ENCODE measurements at regions not wholly inside any gene's neighbourhood (a gene's known extent, or its start where the extent isn't known, plus 50 kb on each side); places are given as distances from the start of the nearest gene placed in this dataset.

DNA sequence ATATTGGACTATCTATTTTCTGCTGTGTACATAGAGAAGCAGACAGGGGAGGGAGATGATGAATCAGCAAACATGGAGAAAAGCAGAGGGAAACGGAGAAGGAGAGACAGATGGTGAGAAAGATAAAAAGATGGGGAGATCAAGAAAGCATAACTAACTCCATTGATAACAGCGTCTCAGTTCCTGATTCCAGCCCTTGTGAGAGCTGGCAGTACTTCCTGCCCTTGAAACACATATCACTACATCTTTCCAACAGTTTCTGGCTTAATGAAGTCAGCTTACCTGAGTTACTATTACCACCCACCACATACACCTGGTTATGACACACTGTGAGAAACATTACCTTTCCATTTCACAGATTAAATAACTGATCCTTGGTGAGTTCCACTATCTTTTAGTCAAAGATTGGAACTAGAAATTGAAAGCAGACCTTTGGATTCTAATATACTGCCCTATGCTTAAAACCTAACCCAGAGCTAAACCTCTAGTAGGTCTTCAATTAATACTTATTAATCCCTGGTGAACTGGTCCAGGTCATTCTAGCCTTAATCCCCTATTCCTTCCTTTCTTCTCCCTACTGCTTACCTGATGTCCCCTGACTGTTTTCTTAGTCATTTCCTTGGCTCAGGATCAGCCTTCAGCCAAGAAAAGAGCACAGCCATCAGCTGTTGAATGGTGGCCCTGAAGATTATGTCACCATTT is 346.6 kb upstream of the CCL2 start:
- no peak for TF ChIP-seq ZNF782 (CRISPR knock-in tag; IDR thresholded peaks at IDR 0.05; ENCODE audit: borderline replicate concordance)
- TF ChIP-seq CCAR2 (optimal IDR thresholded peaks at IDR 0.05; ENCODE audit: low read depth, low read length): no peak
- TF ChIP-seq JUN (CRISPR knock-in tag; IDR thresholded peaks at IDR 0.05): no peak
- no peak for TF ChIP-seq TGIF2 (CRISPR knock-in tag; IDR thresholded peaks at IDR 0.05)
- TF ChIP-seq, protein P1, sequence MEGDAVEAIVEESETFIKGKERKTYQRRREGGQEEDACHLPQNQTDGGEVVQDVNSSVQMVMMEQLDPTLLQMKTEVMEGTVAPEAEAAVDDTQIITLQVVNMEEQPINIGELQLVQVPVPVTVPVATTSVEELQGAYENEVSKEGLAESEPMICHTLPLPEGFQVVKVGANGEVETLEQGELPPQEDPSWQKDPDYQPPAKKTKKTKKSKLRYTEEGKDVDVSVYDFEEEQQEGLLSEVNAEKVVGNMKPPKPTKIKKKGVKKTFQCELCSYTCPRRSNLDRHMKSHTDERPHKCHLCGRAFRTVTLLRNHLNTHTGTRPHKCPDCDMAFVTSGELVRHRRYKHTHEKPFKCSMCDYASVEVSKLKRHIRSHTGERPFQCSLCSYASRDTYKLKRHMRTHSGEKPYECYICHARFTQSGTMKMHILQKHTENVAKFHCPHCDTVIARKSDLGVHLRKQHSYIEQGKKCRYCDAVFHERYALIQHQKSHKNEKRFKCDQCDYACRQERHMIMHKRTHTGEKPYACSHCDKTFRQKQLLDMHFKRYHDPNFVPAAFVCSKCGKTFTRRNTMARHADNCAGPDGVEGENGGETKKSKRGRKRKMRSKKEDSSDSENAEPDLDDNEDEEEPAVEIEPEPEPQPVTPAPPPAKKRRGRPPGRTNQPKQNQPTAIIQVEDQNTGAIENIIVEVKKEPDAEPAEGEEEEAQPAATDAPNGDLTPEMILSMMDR (CRISPR knock-in tag; IDR thresholded peaks at IDR 0.05): no peak
- no peak for TF ChIP-seq ATF3 (CRISPR knock-in tag; IDR thresholded peaks at IDR 0.05)
- no peak for TF ChIP-seq GMEB1 (CRISPR knock-in tag; IDR thresholded peaks at IDR 0.05; ENCODE audit: borderline replicate concordance)

Data from HepG2 (cell line).